ENCODE measurements at regions not wholly inside any gene's neighbourhood (a gene's known extent, or its start where the extent isn't known, plus 50 kb on each side); places are given as distances from the start of the nearest gene placed in this dataset.

- TF ChIP-seq CTCF (IDR thresholded peaks at IDR 0.05; ENCODE audit: low read depth, low read length, poor library complexity, severe bottlenecking) (no peak), EZH2phosphoT487 (IDR thresholded peaks at IDR 0.05; ENCODE audit: borderline replicate concordance, low read length) (no peak)
Measured at GRCh38 chr4:36757580-36758311, 476.3 kb downstream of the DTHD1 start.
